Kidney (tissue), 13 donors: ENCODE measurements at regions not wholly inside any gene's neighbourhood (a gene's known extent, or its start where the extent isn't known, plus 50 kb on each side); places are given as distances from the start of the nearest gene placed in this dataset.
"Not testable (repeated sequence)": the region's sequence is repeated elsewhere in the genome, so short reads cannot be mapped to it uniquely, and the experiment has no call there.

Experiments used
- DNase-seq, 5 donors: peaks; one replicate each; pipeline ENCODE4 v3.0.0-alpha.2; 2013 to 2020
- FAIRE-seq: peaks from 2 replicates; lab custom pipeline; 2012; peaks lifted over from hg19 to GRCh38; lab: Jason Lieb, UNC
- H3K27ac ChIP-seq, 2 donors: one replicate each; pipeline ENCODE4 v1.7.0; 2013; ENCODE audit warnings: low read depth in 2 of 2, low read length in 2 of 2, inconsistent platforms in 1 of 2
- H3K27me3 ChIP-seq: one replicate; pipeline ENCODE4 v1.7.1; 2013; ENCODE audit warnings: low read length, inconsistent platforms; ENCODE audit not compliant: control insufficient read depth, insufficient read depth
- H3K36me3 ChIP-seq, 3 donors: one replicate each; pipeline versions ENCODE4 v1.7.0 to v1.7.1; 2013; ENCODE audit warnings: low read length in 3 of 3, control low read depth in 1 of 3, inconsistent platforms in 1 of 3; ENCODE audit not compliant: insufficient read depth in 3 of 3, control insufficient read depth in 2 of 3
- H3K4me1 ChIP-seq, 3 donors: one replicate each; pipeline versions ENCODE4 v1.7.0 to v1.7.1; 2013; ENCODE audit warnings: low read length in 3 of 3, inconsistent platforms in 1 of 3, low read depth in 1 of 3; ENCODE audit not compliant: control insufficient read depth in 2 of 3, insufficient read depth in 2 of 3
- H3K4me3 ChIP-seq, 3 donors: one replicate each; pipeline versions ENCODE4 v1.7.0 to v1.8.1; 2013; ENCODE audit warnings: low read length in 3 of 3, control low read depth in 1 of 3, inconsistent platforms in 1 of 3
- H3K9ac ChIP-seq, 3 donors: one replicate each; pipeline versions ENCODE4 v1.7.0 to v1.7.1; 2013; ENCODE audit warnings: low read length in 3 of 3, control low read depth in 1 of 3, inconsistent platforms in 1 of 3
- H3K9me3 ChIP-seq, 3 donors: one replicate each; pipeline versions ENCODE4 v1.7.0 to v1.7.1; 2013; ENCODE audit warnings: low read length in 3 of 3, control low read depth in 1 of 3, inconsistent platforms in 1 of 3; ENCODE audit not compliant: control insufficient read depth in 2 of 3, insufficient read depth in 1 of 3
- intact Hi-C: fragments of 100-400 bp; cut with DNase I; formaldehyde crosslinking; loops from one replicate; pipeline ENCODE4 v1.11.1; 2022
- TF ChIP-seq, protein P1 (sequence below): IDR thresholded peaks from 3 replicates; pipeline ENCODE4 v1.5.1; 2012; ENCODE audit warnings: mild to moderate bottlenecking, moderate library complexity, borderline replicate concordance; ENCODE audit not compliant: insufficient read depth; ENCODE audit errors: extremely low read depth
- donor health status: control.
- donor health status: control.
- donor health status: control.
- donor health status: control.
- donor health status: control.
- donor health status: DM: yes; HTN: yes; CAD: no.
- donor health status: Normal renal cell carcinoma (clear cell type).

DNA sequence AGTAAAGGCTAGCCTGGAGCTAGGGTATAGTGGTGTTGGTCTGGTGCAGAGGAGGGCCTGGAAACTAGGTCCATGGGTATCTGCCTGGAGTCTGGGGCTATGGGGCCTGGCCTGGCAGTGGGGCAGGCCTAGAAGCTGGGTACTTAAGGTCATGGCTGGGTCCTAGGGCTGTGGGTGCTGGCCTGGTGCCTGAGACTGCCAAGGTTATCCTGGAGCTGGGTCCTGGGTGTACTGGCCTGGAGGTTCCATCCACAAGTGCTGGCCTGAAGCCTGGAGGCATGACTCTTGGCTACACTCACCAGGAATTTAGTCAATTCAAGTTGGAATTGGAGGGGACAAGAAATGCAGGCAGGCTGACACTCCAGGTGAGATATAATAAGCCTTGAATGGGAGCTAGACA, 108.4 kb upstream of the ZCCHC13 start:
- H3K9ac ChIP-seq, result no peak overlapping the region
- TF ChIP-seq, protein P1, sequence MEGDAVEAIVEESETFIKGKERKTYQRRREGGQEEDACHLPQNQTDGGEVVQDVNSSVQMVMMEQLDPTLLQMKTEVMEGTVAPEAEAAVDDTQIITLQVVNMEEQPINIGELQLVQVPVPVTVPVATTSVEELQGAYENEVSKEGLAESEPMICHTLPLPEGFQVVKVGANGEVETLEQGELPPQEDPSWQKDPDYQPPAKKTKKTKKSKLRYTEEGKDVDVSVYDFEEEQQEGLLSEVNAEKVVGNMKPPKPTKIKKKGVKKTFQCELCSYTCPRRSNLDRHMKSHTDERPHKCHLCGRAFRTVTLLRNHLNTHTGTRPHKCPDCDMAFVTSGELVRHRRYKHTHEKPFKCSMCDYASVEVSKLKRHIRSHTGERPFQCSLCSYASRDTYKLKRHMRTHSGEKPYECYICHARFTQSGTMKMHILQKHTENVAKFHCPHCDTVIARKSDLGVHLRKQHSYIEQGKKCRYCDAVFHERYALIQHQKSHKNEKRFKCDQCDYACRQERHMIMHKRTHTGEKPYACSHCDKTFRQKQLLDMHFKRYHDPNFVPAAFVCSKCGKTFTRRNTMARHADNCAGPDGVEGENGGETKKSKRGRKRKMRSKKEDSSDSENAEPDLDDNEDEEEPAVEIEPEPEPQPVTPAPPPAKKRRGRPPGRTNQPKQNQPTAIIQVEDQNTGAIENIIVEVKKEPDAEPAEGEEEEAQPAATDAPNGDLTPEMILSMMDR, result no peak
- H3K27ac ChIP-seq, result no peak overlapping the region
- intact Hi-C loops, result no loop called here
- H3K36me3 ChIP-seq, result no peaks in the 10 kb centered on the region
- DNase-seq (no peak), FAIRE-seq (no peak)
- no peak overlapping the region for H3K4me3 ChIP-seq
- H3K27me3 ChIP-seq, result no peaks in the 10 kb centered on the region
- H3K9me3 ChIP-seq, result no peaks in the 10 kb centered on the region
- H3K4me1 ChIP-seq, result no peaks in the 10 kb centered on the region

DNA sequence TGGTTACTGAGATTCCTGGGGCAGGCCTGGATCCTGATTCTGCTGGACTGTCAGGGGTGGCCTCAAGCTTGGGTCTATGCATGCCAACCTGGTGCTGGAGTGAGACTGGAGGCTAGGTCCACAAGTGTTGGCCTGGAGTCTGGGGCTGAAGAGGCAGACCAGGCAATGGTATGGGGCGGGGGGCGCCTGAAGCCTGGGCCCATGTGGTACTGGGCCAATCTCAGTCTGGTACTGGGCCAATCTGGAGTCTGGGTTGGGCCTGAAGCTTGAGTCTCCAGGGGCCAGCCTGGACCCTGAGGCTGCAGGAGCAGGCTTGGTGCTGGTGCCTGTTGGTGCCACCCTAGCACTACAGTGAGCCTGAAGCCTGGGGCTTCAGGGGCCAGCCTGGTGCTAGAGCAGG, 108.9 kb upstream of the ZCCHC13 start:
- no peaks in the 10 kb centered on the region for H3K9me3 ChIP-seq
- H3K4me3 ChIP-seq, result no peak overlapping the region
- TF ChIP-seq, protein P1, result no peak
- FAIRE-seq (no peak), DNase-seq (no peak)
- H3K36me3 ChIP-seq, result no peaks in the 10 kb centered on the region
- intact Hi-C loops, result no loop called here
- H3K9ac ChIP-seq, result no peak overlapping the region
- H3K27ac ChIP-seq, result no peak overlapping the region
- no peaks in the 10 kb centered on the region for H3K4me1 ChIP-seq
- no peaks in the 10 kb centered on the region for H3K27me3 ChIP-seq

DNA sequence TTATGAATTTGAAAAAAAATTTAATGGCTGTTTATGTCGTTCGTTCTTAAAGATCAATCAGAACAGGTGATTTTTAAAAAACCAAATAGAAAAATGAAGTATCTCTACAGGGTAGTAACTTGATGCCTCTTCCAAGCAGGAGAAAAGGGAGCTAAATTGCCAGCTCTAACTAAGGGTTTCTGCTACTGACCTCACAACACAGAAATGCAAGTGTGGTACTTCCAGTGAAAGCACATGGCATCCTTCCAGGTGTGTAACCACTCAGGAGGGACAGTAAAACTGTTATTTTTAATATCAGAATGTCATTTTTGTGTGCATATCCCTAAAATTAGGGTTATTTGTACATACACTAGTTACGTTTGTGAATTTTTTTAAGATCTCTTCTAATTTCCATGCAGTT, 116.8 kb upstream of the ZCCHC13 start:
- H3K9me3 ChIP-seq, result no peaks in the 10 kb centered on the region
- FAIRE-seq (no peak), DNase-seq (no peak)
- intact Hi-C loops, result no loop called here
- no peaks in the 10 kb centered on the region for H3K36me3 ChIP-seq
- H3K27ac ChIP-seq, result no peak overlapping the region
- no peak overlapping the region for H3K9ac ChIP-seq
- no peak overlapping the region for H3K4me3 ChIP-seq
- H3K27me3 ChIP-seq, result no peaks in the 10 kb centered on the region
- H3K4me1 ChIP-seq, result no peaks in the 10 kb centered on the region
- TF ChIP-seq, protein P1, result no peak

DNA sequence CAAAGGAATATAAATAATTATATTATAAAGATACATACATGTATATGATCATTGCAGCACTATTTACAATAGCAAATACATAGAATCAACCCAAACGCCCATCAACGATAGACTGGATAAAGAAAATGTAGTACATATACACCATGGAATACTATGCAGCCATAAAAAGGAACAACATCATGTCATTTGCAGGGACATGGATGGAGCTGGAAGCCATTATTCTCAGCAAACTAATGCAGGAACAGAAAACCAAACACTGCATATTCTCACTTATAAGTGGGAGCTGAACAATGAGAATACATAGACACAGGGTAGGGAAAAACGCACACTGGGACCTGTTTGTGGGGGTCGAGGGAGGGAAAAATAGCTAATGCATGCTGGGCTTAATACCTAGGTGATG, 120.9 kb upstream of the ZCCHC13 start:
- FAIRE-seq, result not testable (repeated sequence)

DNA sequence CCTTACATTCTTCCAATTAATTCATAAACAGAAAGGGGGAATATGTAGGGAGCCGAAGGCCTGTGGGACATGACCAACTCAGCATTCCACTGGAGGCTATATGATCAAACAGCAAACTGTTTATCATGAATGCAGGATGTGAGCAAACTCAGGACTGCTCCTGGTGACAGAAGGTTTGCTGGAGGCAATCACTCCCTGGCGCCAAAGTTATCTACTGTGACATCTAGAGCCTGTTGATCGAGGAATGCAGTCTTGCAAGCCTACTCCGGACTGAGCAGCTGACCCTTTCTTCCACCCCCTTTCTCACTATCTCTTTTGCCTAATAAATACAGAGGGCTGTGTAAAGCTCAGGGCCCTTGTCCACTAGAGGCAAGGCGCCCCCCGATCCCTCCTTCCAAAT, 122.0 kb upstream of the ZCCHC13 start:
- H3K4me1 ChIP-seq, H3K4me3 ChIP-seq, H3K9ac ChIP-seq, FAIRE-seq, DNase-seq, intact Hi-C loops, H3K36me3 ChIP-seq, H3K9me3 ChIP-seq, H3K27ac ChIP-seq, H3K27me3 ChIP-seq: not testable (repeated sequence)

More for the DNA sequence above, 120.9 kb upstream of the ZCCHC13 start:
- H3K4me1 ChIP-seq, DNase-seq, intact Hi-C loops, H3K9ac ChIP-seq, H3K27ac ChIP-seq, H3K27me3 ChIP-seq, H3K36me3 ChIP-seq, H3K9me3 ChIP-seq, H3K4me3 ChIP-seq: not testable (repeated sequence)
